ENCODE measurements at regions not wholly inside any gene's neighbourhood (a gene's known extent, or its start where the extent isn't known, plus 50 kb on each side); places are given as distances from the start of the nearest gene placed in this dataset.

GRCh38 chr10:111357859-111358258 lies 281.0 kb downstream of the ADRA2A start:
- no peak for TF ChIP-seq RFX5 (IDR thresholded peaks at IDR 0.05)
- TF ChIP-seq CTCF (IDR thresholded peaks at IDR 0.05), result no peak
- TF ChIP-seq RAD21 (conservative IDR thresholded peaks at IDR 0.05 in 1 of 2, IDR thresholded peaks at IDR 0.05 in 1 of 2), result no peak
- no peak for TF ChIP-seq USF2 (IDR thresholded peaks at IDR 0.05)
- no peak for TF ChIP-seq EP300 (IDR thresholded peaks at IDR 0.05)
- TF ChIP-seq HOXB5 (CRISPR knock-in tag; IDR thresholded peaks at IDR 0.05), result no peak
- no peak for TF ChIP-seq MAZ (IDR thresholded peaks at IDR 0.05; ENCODE audit: borderline replicate concordance, low read depth, low read length)
- peak; percentile 57 for TF ChIP-seq MAFK (IDR thresholded peaks at IDR 0.05; ENCODE audit: partially characterized antibody)
- TF ChIP-seq JUN (IDR thresholded peaks at IDR 0.05), result no peak
